ENCODE measurements at regions not wholly inside any gene's neighbourhood (a gene's known extent, or its start where the extent isn't known, plus 50 kb on each side); places are given as distances from the start of the nearest gene placed in this dataset.

- no peak overlapping the region for H3K9ac ChIP-seq (ENCODE audit: low read length)
- H3K4me1 ChIP-seq (ENCODE audit: control insufficient read depth in 2 of 2, insufficient read depth in 2 of 2, low read length in 2 of 2) = no peaks in the 10 kb centered on the region
- H3K4me3 ChIP-seq (ENCODE audit: control extremely low read depth in 1 of 5, extremely low read depth in 1 of 5, insufficient read depth in 1 of 5, low read depth in 2 of 5, low read length in 4 of 5) = no peak overlapping the region
- TF ChIP-seq CTCF (IDR thresholded peaks at IDR 0.05) (no peak), EZH2 (IDR thresholded peaks at IDR 0.05; ENCODE audit: borderline replicate concordance, insufficient read depth, low read depth, low read length, poor library complexity, severe bottlenecking) (no peak)
- ATAC-seq (ENCODE audit: low read depth) (no peak), DNase-seq (no peak)
- H2AFZ ChIP-seq (ENCODE audit: insufficient read depth, low read depth, low read length, poor library complexity, severe bottlenecking) = no peak overlapping the region
- ChIA-PET CTCF (no interaction called here), POLR2A (no interaction called here)
- no peak overlapping the region for H3K4me3 Mint-ChIP-seq
- H3K27ac Mint-ChIP-seq = no peak overlapping the region
- H3K9me3 Mint-ChIP-seq (ENCODE audit: insufficient read depth) = no peaks in the 10 kb centered on the region
- intact Hi-C loops (cut with micrococcal nuclease) = no loop called here
- H3K79me2 ChIP-seq (ENCODE audit: control insufficient read depth, insufficient read depth, low read length) = no peaks in the 10 kb centered on the region
- H3K9me3 ChIP-seq (ENCODE audit: control extremely low read depth in 1 of 3, control insufficient read depth in 2 of 3, insufficient read depth in 1 of 3, low read length in 2 of 3) = no peaks in the 10 kb centered on the region
- no peaks in the 10 kb centered on the region for H3K27me3 ChIP-seq (replicated peaks in 1 of 4; ENCODE audit: control extremely low read depth in 1 of 4, control insufficient read depth in 3 of 4, insufficient read depth in 4 of 4, low read length in 3 of 4)
- no peaks in the 10 kb centered on the region for H3K36me3 ChIP-seq (replicated peaks in 1 of 2; ENCODE audit: control extremely low read depth in 1 of 2, control insufficient read depth in 1 of 2, extremely low read depth in 1 of 2, insufficient read depth in 2 of 2, low read length in 1 of 2)
- H3K27ac ChIP-seq (ENCODE audit: low read length in 2 of 2) = no peak overlapping the region
- H3K27me3 Mint-ChIP-seq = no peaks in the 10 kb centered on the region
- no peak overlapping the region for H3K4me2 ChIP-seq (replicated peaks; ENCODE audit: low read depth, low read length, poor library complexity, severe bottlenecking)
- no peaks in the 10 kb centered on the region for H4K20me1 ChIP-seq (ENCODE audit: control insufficient read depth, insufficient read depth, low read length, poor library complexity, severe bottlenecking)
- 100% methylated on average over 1 of the region's 1 CpG for WGBS (ENCODE audit: insufficient coverage)
- H3K4me1 Mint-ChIP-seq = no peaks in the 10 kb centered on the region
These were observed 461.0 kb downstream of the NR2F1-AS1 start for GRCh38 chr5:93120051-93120450.

GRCh38 chr5:93117751-93118531 lies 463.1 kb downstream of the NR2F1-AS1 start:
- Histone ChIP-seq H4K20me1 (ENCODE audit: control insufficient read depth, insufficient read depth, low read length, poor library complexity, severe bottlenecking) (no peaks in the 10 kb centered on the region), H3K9ac (ENCODE audit: low read length) (no peak overlapping the region), H3K4me2 (replicated peaks; ENCODE audit: low read depth, low read length, poor library complexity, severe bottlenecking) (no peak overlapping the region), H3K36me3 (replicated peaks in 1 of 2; ENCODE audit: control extremely low read depth in 1 of 2, control insufficient read depth in 1 of 2, extremely low read depth in 1 of 2, insufficient read depth in 2 of 2, low read length in 1 of 2) (no peaks in the 10 kb centered on the region), H3K9me3 (ENCODE audit: control extremely low read depth in 1 of 3, control insufficient read depth in 2 of 3, insufficient read depth in 1 of 3, low read length in 2 of 3) (no peaks in the 10 kb centered on the region), H3K79me2 (ENCODE audit: control insufficient read depth, insufficient read depth, low read length) (no peaks in the 10 kb centered on the region), H2AFZ (ENCODE audit: insufficient read depth, low read depth, low read length, poor library complexity, severe bottlenecking) (no peak overlapping the region), H3K4me1 (ENCODE audit: control insufficient read depth in 2 of 2, insufficient read depth in 2 of 2, low read length in 2 of 2) (no peaks in the 10 kb centered on the region), H3K27ac (ENCODE audit: low read length in 2 of 2) (no peak overlapping the region), H3K27me3 (replicated peaks in 1 of 4; ENCODE audit: control extremely low read depth in 1 of 4, control insufficient read depth in 3 of 4, insufficient read depth in 4 of 4, low read length in 3 of 4) (no peaks in the 10 kb centered on the region), H3K4me3 (ENCODE audit: control extremely low read depth in 1 of 5, extremely low read depth in 1 of 5, insufficient read depth in 1 of 5, low read depth in 2 of 5, low read length in 4 of 5) (no peak overlapping the region)
- no peak overlapping the region for H3K27ac Mint-ChIP-seq
- no peak for DNase-seq
- ChIA-PET POLR2A (no interaction called here), CTCF (no interaction called here)
- no peaks in the 10 kb centered on the region for H3K9me3 Mint-ChIP-seq (ENCODE audit: insufficient read depth)
- no peaks in the 10 kb centered on the region for H3K27me3 Mint-ChIP-seq
- no peak overlapping the region for H3K4me3 Mint-ChIP-seq
- intact Hi-C loops (cut with micrococcal nuclease) = no loop called here
- H3K4me1 Mint-ChIP-seq = no peaks in the 10 kb centered on the region
- WGBS (ENCODE audit: insufficient coverage) = 45% methylated on average over 2 of the region's 2 CpGs
- ATAC-seq (ENCODE audit: low read depth) = no peak
- TF ChIP-seq CTCF (IDR thresholded peaks at IDR 0.05) (no peak), EZH2 (IDR thresholded peaks at IDR 0.05; ENCODE audit: borderline replicate concordance, insufficient read depth, low read depth, low read length, poor library complexity, severe bottlenecking) (no peak)

Data from B cell (primary cell).